Heart left ventricle (tissue), 16 donors: ENCODE measurements at regions not wholly inside any gene's neighbourhood (a gene's known extent, or its start where the extent isn't known, plus 50 kb on each side); places are given as distances from the start of the nearest gene placed in this dataset.

Experiments used
- ATAC-seq, 4 donors: fragments of 200-7000 bp; cut with Tn5 transposase; one replicate each; pipeline ENCODE4 v1.9.1; 2020 to 2022; ENCODE audit warnings: moderate library complexity in 4 of 4, mild to moderate bottlenecking in 3 of 4, moderate number of reproducible peaks in 1 of 4
- DNase-seq, 5 donors: peaks; one replicate each; pipeline ENCODE4 v3.0.0-alpha.2; 2020
- H3K27ac ChIP-seq, 12 donors: fragments of 200-600 bp; sonication (generic) in 4 of 12; one replicate each; pipeline versions ENCODE4 v1.5.0 to v1.8.0; 2016 to 2022; ENCODE audit warnings: mild to moderate bottlenecking in 2 of 12
- H3K27me3 ChIP-seq, 9 donors: fragments of 200-600 bp; sonication (generic) in 2 of 9; one replicate each; pipeline versions ENCODE4 v1.5.1 to v1.8.0; 2016 to 2022; ENCODE audit warnings: mild to moderate bottlenecking in 3 of 9
- H3K36me3 ChIP-seq, 9 donors: fragments of 200-600 bp; sonication (generic) in 2 of 9; one replicate each; pipeline versions ENCODE4 v1.5.0 to v1.8.0; 2018 to 2022; ENCODE audit warnings: mild to moderate bottlenecking in 2 of 9
- H3K4me1 ChIP-seq, 12 donors: fragments of 200-600 bp; sonication (generic) in 4 of 12; one replicate each; pipeline versions ENCODE4 v1.5.0 to v1.8.0; 2016 to 2022; ENCODE audit warnings: mild to moderate bottlenecking in 3 of 12
- H3K4me3 ChIP-seq, 12 donors: fragments of 200-600 bp; sonication (generic) in 4 of 12; one replicate each; pipeline versions ENCODE4 v1.5.0 to v1.8.0; 2017 to 2022; ENCODE audit warnings: mild to moderate bottlenecking in 9 of 12, moderate library complexity in 4 of 12
- H3K9me3 ChIP-seq, 12 donors: fragments of 200-600 bp; sonication (generic) in 4 of 12; one replicate each; pipeline versions ENCODE4 v1.5.0 to v1.8.0; 2016 to 2022; ENCODE audit warnings: mild to moderate bottlenecking in 1 of 12
- POLR2A ChIP-seq, 2 donors: fragments of 450-650 bp; IDR thresholded peaks; one replicate each; pipeline ENCODE4 v1.6.1; 2017; ENCODE audit warnings: antibody characterized with exemption in 2 of 2, mild to moderate bottlenecking in 2 of 2, moderate library complexity in 2 of 2
- WGBS, 4 donors: extraction: QIAGEN DNeasy Blood & Tissue Kit in 2 of 4; methylation state at CpG; one replicate each; pipeline versions ENCODE4 v1.1.5 to v1.1.7; 2013 to 2018; 5-methylcytosine and 5-hydroxymethylcytosine counted together
- intact Hi-C, 10 donors: fragments of 100-400 bp; cut with DNase I; formaldehyde crosslinking; loops; one replicate each; pipeline versions ENCODE4 v1.11.1 to v1.14.2; 2022
- TF ChIP-seq, protein P1 (sequence below), 12 donors: fragments of 200-600 bp; sonication (generic) in 4 of 12; IDR thresholded peaks; one replicate each; pipeline versions ENCODE4 v1.5.0 to v1.8.0; 2018 to 2022; ENCODE audit warnings: antibody characterized with exemption in 12 of 12, mild to moderate bottlenecking in 5 of 12
- donor health status: ischemic (EF 13 %, LVEDD 7.1; RV severe dilation, severe dysfunction).
- donor health status: healthy with polysubstance abuse.
- donor health status: DM: no; HTN: yes; CAD: no.
- donor health status: DM: no; HTN: no; CAD: no.
- donor health status: ischemic (EF 25% LVEDD 6.9; RV normal size, moderate dysfunction).
- donor health status: ischemic (EF 25% LVEDD 5.7; RV mildly dilated, moderate dysfunction).
- donor health status: healthy.
- donor health status: DM: yes; HTN: yes; CAD: no.
- donor health status: ischemic (EF 35%, LVEDD 5.7; RV mildly dilated, moderate dysfunction).
- donor health status: nonischemic (EF 11% LVEDD 7.7; RV severe dilation, severe dysfunction).
- donor health status: DM: yes; HTN: yes; CAD: no.
- donor health status: PGD.
- donor health status: ischemic (EF 29% LVEDD 5.4; RV normal size, mild dysfunction).
- donor health status: nonischemic (EF 23%, LVEDD 6.1; RV moderate dilation, normal function).

DNA sequence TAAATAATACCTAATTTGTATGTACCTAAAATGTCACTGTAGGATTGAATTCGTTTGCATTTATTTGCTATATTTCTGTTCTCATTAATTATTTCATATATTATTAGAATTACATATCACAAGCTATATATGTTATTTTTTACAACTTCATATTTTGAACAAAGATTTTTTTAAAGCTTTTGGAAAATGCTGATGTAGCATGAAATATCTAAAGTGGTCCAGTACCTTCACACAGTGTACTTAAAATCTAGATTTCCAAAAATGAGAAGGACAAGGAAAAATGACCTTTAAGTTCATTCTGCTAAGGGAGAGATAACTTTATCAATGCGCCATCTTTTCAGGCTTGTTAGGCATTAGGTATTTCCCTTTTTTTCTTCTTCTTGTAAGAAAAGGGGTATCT is 71.8 kb downstream of the LARP7 start:
- DNase-seq (no peak), ATAC-seq (no peak)
- peaks cover 0 to 47% (median 6%) of the 10 kb centered on the region in 9 donors for H3K27me3 ChIP-seq
- intact Hi-C loops: loop anchor here in 3 of 10 donors (5.0 kb wide), 1 partner anchor 36 kb away; no protein-coding TSS in a partner anchor
- WGBS, 4 donors: 75 to 83% (median 78%) methylated on average over 2 of the region's 2 CpGs
- no peak overlapping the region for H3K4me3 ChIP-seq
- no peaks in the 10 kb centered on the region for H3K36me3 ChIP-seq
- TF ChIP-seq POLR2A (IDR thresholded peaks at IDR 0.05): no peak
- no peaks in the 10 kb centered on the region for H3K9me3 ChIP-seq
- no peak overlapping the region for H3K27ac ChIP-seq
- peaks cover 0 to 17% (median 6%) of the 10 kb centered on the region in 12 donors for H3K4me1 ChIP-seq

DNA sequence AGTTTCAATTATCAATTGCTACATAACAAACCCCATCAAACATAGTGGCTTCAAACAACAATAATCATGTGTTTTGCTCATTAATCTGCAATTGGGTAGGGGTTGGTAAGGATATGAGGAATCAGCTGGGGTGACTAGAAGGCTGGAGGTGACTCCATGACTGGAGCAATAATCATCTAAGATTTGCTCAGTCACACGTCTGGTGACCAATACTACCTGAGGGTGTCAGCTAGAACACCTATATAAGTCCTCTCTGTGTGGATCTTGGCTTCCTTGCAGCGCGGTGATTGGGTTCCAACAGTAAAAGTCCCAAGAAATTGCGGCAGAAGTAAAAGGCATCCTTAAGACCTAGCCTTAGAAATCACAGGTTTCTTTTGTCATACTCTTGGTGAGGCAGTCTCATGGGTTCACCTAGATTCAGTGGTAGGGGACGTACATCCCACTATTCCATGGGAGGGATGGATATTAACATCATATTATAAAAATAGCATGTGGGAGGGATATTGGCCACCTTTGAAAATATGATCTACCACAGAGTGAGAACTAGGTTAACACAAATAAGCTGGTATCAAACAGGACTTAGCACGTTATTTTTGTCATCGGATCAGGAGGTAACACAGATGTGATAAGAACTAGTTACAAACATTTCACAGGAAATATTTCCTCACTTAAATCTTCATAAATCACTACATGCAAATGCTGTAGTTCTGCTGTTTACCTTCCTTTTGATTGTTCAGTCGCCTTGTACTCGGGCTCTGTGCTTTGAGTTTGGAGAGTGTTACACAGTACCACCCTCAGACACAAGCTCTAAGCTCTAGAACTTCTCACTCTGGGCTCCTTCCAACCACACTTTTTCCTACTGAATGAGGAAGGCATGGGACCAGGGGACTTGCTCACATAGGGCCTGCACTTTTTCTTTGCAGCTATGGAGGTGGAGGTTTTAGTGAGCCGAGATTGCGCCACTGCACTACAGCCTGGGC is 78.3 kb downstream of the LARP7 start:
- H3K36me3 ChIP-seq: no peaks in the 10 kb centered on the region
- intact Hi-C loops: no loop called here
- 58 to 64% (median 61%) methylated on average over 11 of the region's 11 CpGs for WGBS, 4 donors
- H3K27ac ChIP-seq: peak overlapping the region in 11 of 12 donors; percentile 10 to 81 (median 61)
- TF ChIP-seq, protein P1, sequence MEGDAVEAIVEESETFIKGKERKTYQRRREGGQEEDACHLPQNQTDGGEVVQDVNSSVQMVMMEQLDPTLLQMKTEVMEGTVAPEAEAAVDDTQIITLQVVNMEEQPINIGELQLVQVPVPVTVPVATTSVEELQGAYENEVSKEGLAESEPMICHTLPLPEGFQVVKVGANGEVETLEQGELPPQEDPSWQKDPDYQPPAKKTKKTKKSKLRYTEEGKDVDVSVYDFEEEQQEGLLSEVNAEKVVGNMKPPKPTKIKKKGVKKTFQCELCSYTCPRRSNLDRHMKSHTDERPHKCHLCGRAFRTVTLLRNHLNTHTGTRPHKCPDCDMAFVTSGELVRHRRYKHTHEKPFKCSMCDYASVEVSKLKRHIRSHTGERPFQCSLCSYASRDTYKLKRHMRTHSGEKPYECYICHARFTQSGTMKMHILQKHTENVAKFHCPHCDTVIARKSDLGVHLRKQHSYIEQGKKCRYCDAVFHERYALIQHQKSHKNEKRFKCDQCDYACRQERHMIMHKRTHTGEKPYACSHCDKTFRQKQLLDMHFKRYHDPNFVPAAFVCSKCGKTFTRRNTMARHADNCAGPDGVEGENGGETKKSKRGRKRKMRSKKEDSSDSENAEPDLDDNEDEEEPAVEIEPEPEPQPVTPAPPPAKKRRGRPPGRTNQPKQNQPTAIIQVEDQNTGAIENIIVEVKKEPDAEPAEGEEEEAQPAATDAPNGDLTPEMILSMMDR (IDR thresholded peaks at IDR 0.05): no peak
- TF ChIP-seq POLR2A (IDR thresholded peaks at IDR 0.05): no peak
- no peaks in the 10 kb centered on the region for H3K9me3 ChIP-seq
- H3K4me1 ChIP-seq: peaks cover 0 to 24% (median 0%) of the 10 kb centered on the region in 12 donors
- ATAC-seq: peak; percentile 62 to 87 (median 81)
- H3K4me3 ChIP-seq: no peak overlapping the region
- no peak for DNase-seq
- no peaks in the 10 kb centered on the region for H3K27me3 ChIP-seq

DNA sequence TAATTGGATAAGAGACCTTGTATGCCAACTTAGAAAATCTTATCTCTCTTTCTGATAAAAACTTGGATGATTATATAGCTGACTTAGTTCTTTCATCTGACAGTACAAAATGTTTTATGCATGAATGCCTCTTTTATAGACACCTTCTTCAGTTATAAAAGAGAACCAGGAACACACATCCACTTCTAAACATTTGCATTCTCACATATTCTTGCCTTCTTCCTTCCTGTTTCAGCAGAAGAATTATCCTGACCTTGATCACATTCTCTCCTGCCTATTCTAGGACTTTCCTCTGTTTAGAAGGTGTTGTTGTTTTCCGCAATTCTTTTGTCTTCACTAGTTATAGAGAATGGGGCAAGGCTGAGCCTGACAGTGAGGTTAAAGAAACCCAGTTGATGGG is 80.9 kb downstream of the LARP7 start:
- no peaks in the 10 kb centered on the region for H3K36me3 ChIP-seq
- intact Hi-C loops: no loop called here
- H3K27me3 ChIP-seq: no peaks in the 10 kb centered on the region
- H3K4me3 ChIP-seq: no peak overlapping the region
- H3K4me1 ChIP-seq: peaks cover 0 to 24% (median 0%) of the 10 kb centered on the region in 12 donors
- DNase-seq (no peak), ATAC-seq (no peak)
- TF ChIP-seq, protein P1 (IDR thresholded peaks at IDR 0.05): no peak
- no peak for TF ChIP-seq POLR2A (IDR thresholded peaks at IDR 0.05)
- no peaks in the 10 kb centered on the region for H3K9me3 ChIP-seq
- H3K27ac ChIP-seq: no peak overlapping the region
- WGBS, 4 donors: 82 to 88% (median 86%) methylated on average over 1 of the region's 1 CpG

- no peaks in the 10 kb centered on the region for H3K27me3 ChIP-seq
- intact Hi-C loops: no loop called here
- H3K27ac ChIP-seq: no peak overlapping the region
- H3K9me3 ChIP-seq: no peaks in the 10 kb centered on the region
- no peak for ATAC-seq
- no peaks in the 10 kb centered on the region for H3K36me3 ChIP-seq
- no peak for DNase-seq
- TF ChIP-seq, protein P1 (IDR thresholded peaks at IDR 0.05): no peak
- TF ChIP-seq POLR2A (IDR thresholded peaks at IDR 0.05): no peak
- H3K4me1 ChIP-seq: peaks cover 0 to 7% (median 0%) of the 10 kb centered on the region in 12 donors
- H3K4me3 ChIP-seq: no peak overlapping the region
Measured at GRCh38 chr4:112721627-112722026, 84.7 kb downstream of the LARP7 start.
